ENCODE measurements at regions not wholly inside any gene's neighbourhood (a gene's known extent, or its start where the extent isn't known, plus 50 kb on each side); places are given as distances from the start of the nearest gene placed in this dataset.

GRCh38 chr13:77430377-77430951 lies 103.6 kb upstream of the MYCBP2 start:
- TF ChIP-seq CTCF (conservative IDR thresholded peaks at IDR 0.05) (no peak), ZFX (IDR thresholded peaks at IDR 0.05) (no peak)

Measured in C4-2B (cell line).